ENCODE measurements at regions not wholly inside any gene's neighbourhood (a gene's known extent, or its start where the extent isn't known, plus 50 kb on each side); places are given as distances from the start of the nearest gene placed in this dataset.

- TF ChIP-seq POLR2A (IDR thresholded peaks at IDR 0.05; ENCODE audit: borderline replicate concordance, extremely low read depth, insufficient read depth, insufficient read length) (no peak), ATF3 (IDR thresholded peaks at IDR 0.05) (no peak), MAX (IDR thresholded peaks at IDR 0.05) (no peak), CTCF (IDR thresholded peaks at IDR 0.05 in 2 of 3, conservative IDR thresholded peaks at IDR 0.05 in 1 of 3; ENCODE audit: borderline replicate concordance in 1 of 3, insufficient read depth in 1 of 3, low read depth in 2 of 3, low read length in 2 of 3) (no peak), REST (IDR thresholded peaks at IDR 0.05; ENCODE audit: low read depth) (no peak)
Measured at GRCh38 chr10:124287791-124288190, 130.9 kb downstream of the OAT start.
